ENCODE measurements at regions not wholly inside any gene's neighbourhood (a gene's known extent, or its start where the extent isn't known, plus 50 kb on each side); places are given as distances from the start of the nearest gene placed in this dataset.

GRCh38 chr12:65720136-65721130 is 103.8 kb upstream of the HMGA2 start:
- TF ChIP-seq EP300 (IDR thresholded peaks at IDR 0.05): no peak
- TF ChIP-seq, protein P1, sequence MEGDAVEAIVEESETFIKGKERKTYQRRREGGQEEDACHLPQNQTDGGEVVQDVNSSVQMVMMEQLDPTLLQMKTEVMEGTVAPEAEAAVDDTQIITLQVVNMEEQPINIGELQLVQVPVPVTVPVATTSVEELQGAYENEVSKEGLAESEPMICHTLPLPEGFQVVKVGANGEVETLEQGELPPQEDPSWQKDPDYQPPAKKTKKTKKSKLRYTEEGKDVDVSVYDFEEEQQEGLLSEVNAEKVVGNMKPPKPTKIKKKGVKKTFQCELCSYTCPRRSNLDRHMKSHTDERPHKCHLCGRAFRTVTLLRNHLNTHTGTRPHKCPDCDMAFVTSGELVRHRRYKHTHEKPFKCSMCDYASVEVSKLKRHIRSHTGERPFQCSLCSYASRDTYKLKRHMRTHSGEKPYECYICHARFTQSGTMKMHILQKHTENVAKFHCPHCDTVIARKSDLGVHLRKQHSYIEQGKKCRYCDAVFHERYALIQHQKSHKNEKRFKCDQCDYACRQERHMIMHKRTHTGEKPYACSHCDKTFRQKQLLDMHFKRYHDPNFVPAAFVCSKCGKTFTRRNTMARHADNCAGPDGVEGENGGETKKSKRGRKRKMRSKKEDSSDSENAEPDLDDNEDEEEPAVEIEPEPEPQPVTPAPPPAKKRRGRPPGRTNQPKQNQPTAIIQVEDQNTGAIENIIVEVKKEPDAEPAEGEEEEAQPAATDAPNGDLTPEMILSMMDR (IDR thresholded peaks at IDR 0.05): no peak
